Activated CD4-positive, alpha-beta T cell treated with anti-CD3 and anti-CD28 coated beads, Interleukin-2, amount 10 ng/mL, durations not matched to agents 24 days and 14 days (primary cell): ENCODE measurements at regions not wholly inside any gene's neighbourhood (a gene's known extent, or its start where the extent isn't known, plus 50 kb on each side); places are given as distances from the start of the nearest gene placed in this dataset.

Experiments used
- DNase-seq: peaks from one replicate; pipeline ENCODE4 v3.0.0; 2022
- H3K27ac Mint-ChIP-seq: one replicate; pipeline ENCODE4 v1.8.0; 2022; ENCODE audit warnings: mild to moderate bottlenecking, mixed read lengths
- H3K27me3 Mint-ChIP-seq: one replicate; pipeline ENCODE4 v1.8.0; 2022; ENCODE audit warnings: mixed read lengths
- H3K36me3 Mint-ChIP-seq: one replicate; pipeline ENCODE4 v1.8.0; 2022; ENCODE audit warnings: low read depth, mild to moderate bottlenecking, mixed read lengths
- H3K4me1 Mint-ChIP-seq: one replicate; pipeline ENCODE4 v1.8.0; 2021; ENCODE audit warnings: mixed read lengths
- H3K4me3 Mint-ChIP-seq: one replicate; pipeline ENCODE4 v1.8.0; 2022; ENCODE audit warnings: mild to moderate bottlenecking, moderate library complexity, mixed read lengths
- H3K9me3 Mint-ChIP-seq: one replicate; pipeline ENCODE4 v1.8.0; 2021; ENCODE audit warnings: mixed read lengths
- intact Hi-C: fragments of 100-400 bp; cut with micrococcal nuclease; formaldehyde crosslinking; loops from one replicate; pipeline ENCODE4 v1.15.1; 2023

- no peak overlapping the region for H3K27ac Mint-ChIP-seq
- H3K9me3 Mint-ChIP-seq: no peaks in the 10 kb centered on the region
- intact Hi-C loops: no loop called here
- no peaks in the 10 kb centered on the region for H3K4me1 Mint-ChIP-seq
- DNase-seq: no peak
- H3K4me3 Mint-ChIP-seq: no peak overlapping the region
- no peaks in the 10 kb centered on the region for H3K36me3 Mint-ChIP-seq
- H3K27me3 Mint-ChIP-seq: no peaks in the 10 kb centered on the region
Measured at GRCh38 chr7:49245062-49245461, 320.7 kb downstream of the CDC14C start.

DNA sequence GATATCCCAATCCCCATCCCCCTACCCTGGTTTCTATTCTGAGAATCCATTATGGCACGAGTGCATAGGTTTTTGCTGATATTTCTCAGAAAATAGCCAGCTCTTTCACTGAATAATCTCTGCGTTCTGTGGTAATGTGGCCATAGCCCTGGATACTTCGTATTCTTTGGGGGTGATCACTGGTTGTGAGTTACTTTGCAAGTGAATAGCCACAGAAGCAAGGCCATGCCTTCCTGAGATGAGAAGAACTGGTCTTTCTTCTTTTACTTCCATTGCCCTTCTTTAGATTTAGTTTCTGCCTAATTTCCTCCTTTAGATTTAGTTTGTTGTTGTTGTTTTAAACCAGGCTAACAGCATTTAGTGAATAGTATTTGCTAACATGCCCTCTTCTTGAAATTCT lies 323.4 kb downstream of the CDC14C start:
- H3K4me3 Mint-ChIP-seq: no peak overlapping the region
- intact Hi-C loops: no loop called here
- H3K36me3 Mint-ChIP-seq: no peaks in the 10 kb centered on the region
- H3K27me3 Mint-ChIP-seq: no peaks in the 10 kb centered on the region
- H3K9me3 Mint-ChIP-seq: no peaks in the 10 kb centered on the region
- DNase-seq: no peak
- H3K4me1 Mint-ChIP-seq: no peaks in the 10 kb centered on the region
- H3K27ac Mint-ChIP-seq: no peak overlapping the region

DNA sequence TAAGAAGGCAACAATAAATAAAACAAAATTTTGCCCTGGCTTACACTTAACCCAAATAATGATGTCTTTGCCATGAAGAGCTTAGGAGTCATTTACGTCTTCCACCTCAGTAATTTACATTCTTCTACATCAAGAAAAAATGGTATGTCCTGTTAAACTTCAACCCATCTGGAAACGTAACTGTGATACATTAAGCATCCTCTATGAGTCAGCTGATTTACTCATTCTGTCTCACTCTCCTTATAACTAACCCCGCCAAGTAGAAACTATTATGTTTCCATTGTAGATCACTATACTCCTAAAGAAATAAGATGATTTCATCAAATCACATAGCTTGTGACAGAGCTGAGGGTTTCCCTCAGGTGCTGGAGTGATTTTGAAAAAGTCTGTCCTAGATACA lies 330.7 kb downstream of the CDC14C start:
- Mint-ChIP-seq H3K9me3 (no peaks in the 10 kb centered on the region), H3K4me1 (no peaks in the 10 kb centered on the region), H3K36me3 (no peaks in the 10 kb centered on the region), H3K27ac (no peak overlapping the region), H3K4me3 (no peak overlapping the region), H3K27me3 (no peaks in the 10 kb centered on the region)
- intact Hi-C loops: no loop called here
- no peak for DNase-seq

GRCh38 chr7:49260538-49260937 lies 336.2 kb downstream of the CDC14C start:
- Mint-ChIP-seq H3K27ac (no peak overlapping the region), H3K4me3 (no peak overlapping the region), H3K9me3 (no peaks in the 10 kb centered on the region), H3K36me3 (no peaks in the 10 kb centered on the region), H3K27me3 (no peaks in the 10 kb centered on the region), H3K4me1 (no peaks in the 10 kb centered on the region)
- intact Hi-C loops: no loop called here
- DNase-seq: no peak

DNA sequence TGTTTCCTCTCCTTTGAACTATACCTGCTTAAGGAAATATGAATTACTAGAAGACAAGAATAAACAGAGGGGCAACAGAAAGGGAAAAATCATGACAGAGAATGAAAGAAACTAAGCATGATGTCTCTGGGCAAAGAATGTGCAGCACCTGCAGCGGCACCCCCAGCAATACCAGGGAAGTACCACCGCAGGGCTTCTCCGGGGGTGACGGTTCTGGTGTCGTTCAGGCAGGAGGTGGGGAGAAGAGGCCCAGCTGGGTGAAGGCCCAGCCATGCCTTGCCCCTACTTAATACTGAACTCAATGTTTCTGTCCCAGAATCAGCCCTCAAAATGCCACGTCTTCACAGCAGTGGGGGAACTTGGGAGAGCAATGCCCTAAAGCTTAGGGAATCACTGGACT lies 337.6 kb downstream of the CDC14C start:
- no peak overlapping the region for H3K4me3 Mint-ChIP-seq
- no peaks in the 10 kb centered on the region for H3K27me3 Mint-ChIP-seq
- H3K36me3 Mint-ChIP-seq: no peaks in the 10 kb centered on the region
- intact Hi-C loops: no loop called here
- no peaks in the 10 kb centered on the region for H3K4me1 Mint-ChIP-seq
- DNase-seq: no peak
- no peaks in the 10 kb centered on the region for H3K9me3 Mint-ChIP-seq
- H3K27ac Mint-ChIP-seq: no peak overlapping the region

GRCh38 chr7:49264530-49264929 lies 340.2 kb downstream of the CDC14C start:
- Mint-ChIP-seq H3K27ac (no peak overlapping the region), H3K27me3 (no peaks in the 10 kb centered on the region), H3K4me3 (no peak overlapping the region), H3K36me3 (no peaks in the 10 kb centered on the region), H3K4me1 (no peaks in the 10 kb centered on the region), H3K9me3 (no peaks in the 10 kb centered on the region)
- DNase-seq: no peak
- intact Hi-C loops: no loop called here

- intact Hi-C loops: no loop called here
Measured at GRCh38 chr7:49273897-49274296, 349.6 kb downstream of the CDC14C start.

DNA sequence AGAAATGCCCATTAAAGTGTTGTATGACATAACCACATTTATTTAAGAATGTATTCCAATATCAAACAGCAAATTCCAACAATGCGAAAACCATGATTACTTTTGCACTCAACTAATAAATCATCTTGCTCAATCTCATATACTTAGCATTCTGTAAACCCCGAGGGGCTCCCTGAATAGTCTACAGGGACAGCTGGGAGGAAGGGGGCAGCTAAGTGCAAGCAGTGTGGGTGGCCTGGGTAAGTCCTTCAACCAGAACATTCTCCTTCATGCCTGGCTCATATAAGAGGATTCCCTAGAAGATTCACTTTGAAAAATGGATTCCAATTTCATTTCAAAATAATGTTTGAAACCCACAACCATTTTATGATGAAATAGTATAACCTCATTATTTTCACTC lies 355.5 kb downstream of the CDC14C start:
- H3K36me3 Mint-ChIP-seq: no peaks in the 10 kb centered on the region
- DNase-seq: no peak
- no peak overlapping the region for H3K27ac Mint-ChIP-seq
- H3K27me3 Mint-ChIP-seq: no peaks in the 10 kb centered on the region
- H3K9me3 Mint-ChIP-seq: no peaks in the 10 kb centered on the region
- intact Hi-C loops: no loop called here
- no peak overlapping the region for H3K4me3 Mint-ChIP-seq
- no peaks in the 10 kb centered on the region for H3K4me1 Mint-ChIP-seq

More at GRCh38 chr7:49273897-49274296, 349.6 kb downstream of the CDC14C start:
- H3K4me3 Mint-ChIP-seq: no peak overlapping the region
- H3K36me3 Mint-ChIP-seq: no peaks in the 10 kb centered on the region
- H3K4me1 Mint-ChIP-seq: no peaks in the 10 kb centered on the region
- H3K27me3 Mint-ChIP-seq: no peaks in the 10 kb centered on the region
- H3K9me3 Mint-ChIP-seq: no peaks in the 10 kb centered on the region
- H3K27ac Mint-ChIP-seq: no peak overlapping the region
- no peak for DNase-seq

GRCh38 chr7:49287653-49288052 lies 363.3 kb downstream of the CDC14C start:
- Mint-ChIP-seq H3K4me1 (no peaks in the 10 kb centered on the region), H3K27me3 (no peaks in the 10 kb centered on the region), H3K36me3 (no peaks in the 10 kb centered on the region), H3K9me3 (no peaks in the 10 kb centered on the region), H3K27ac (no peak overlapping the region), H3K4me3 (no peak overlapping the region)
- intact Hi-C loops: no loop called here
- DNase-seq: no peak

GRCh38 chr7:49294611-49295010 lies 370.3 kb downstream of the CDC14C start:
- intact Hi-C loops: no loop called here

GRCh38 chr7:49295146-49295545 lies 370.8 kb downstream of the CDC14C start:
- no peak for DNase-seq
- no peaks in the 10 kb centered on the region for H3K4me1 Mint-ChIP-seq
- H3K36me3 Mint-ChIP-seq: no peaks in the 10 kb centered on the region
- intact Hi-C loops: no loop called here
- H3K4me3 Mint-ChIP-seq: no peak overlapping the region
- no peaks in the 10 kb centered on the region for H3K9me3 Mint-ChIP-seq
- no peaks in the 10 kb centered on the region for H3K27me3 Mint-ChIP-seq
- H3K27ac Mint-ChIP-seq: no peak overlapping the region

More at GRCh38 chr7:49294611-49295010, 370.3 kb downstream of the CDC14C start:
- H3K9me3 Mint-ChIP-seq: no peaks in the 10 kb centered on the region
- no peaks in the 10 kb centered on the region for H3K4me1 Mint-ChIP-seq
- DNase-seq: no peak
- no peak overlapping the region for H3K4me3 Mint-ChIP-seq
- H3K27ac Mint-ChIP-seq: no peak overlapping the region
- H3K27me3 Mint-ChIP-seq: no peaks in the 10 kb centered on the region
- no peaks in the 10 kb centered on the region for H3K36me3 Mint-ChIP-seq

DNA sequence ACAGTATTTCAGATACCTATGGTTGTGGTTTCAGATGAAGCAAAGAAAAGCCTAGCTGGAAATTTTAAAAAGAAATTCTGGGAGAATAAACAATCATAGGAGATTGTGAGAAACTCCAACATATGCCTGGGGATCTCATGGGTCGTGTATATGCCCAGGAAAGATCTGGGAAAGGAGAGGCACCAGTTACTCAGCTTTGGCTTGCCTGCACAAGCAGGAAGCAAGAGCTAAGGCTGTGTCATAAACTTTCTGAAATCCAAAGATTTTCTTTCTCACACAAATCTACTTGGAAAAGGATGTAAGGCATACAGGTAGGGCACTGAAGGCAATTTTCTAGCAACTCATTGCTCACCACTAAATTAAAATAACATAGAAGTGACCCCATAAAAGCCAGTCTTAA lies 373.6 kb downstream of the CDC14C start:
- H3K36me3 Mint-ChIP-seq: no peaks in the 10 kb centered on the region
- H3K27me3 Mint-ChIP-seq: no peaks in the 10 kb centered on the region
- no peak overlapping the region for H3K27ac Mint-ChIP-seq
- no peak for DNase-seq
- H3K9me3 Mint-ChIP-seq: no peaks in the 10 kb centered on the region
- intact Hi-C loops: no loop called here
- no peak overlapping the region for H3K4me3 Mint-ChIP-seq
- no peaks in the 10 kb centered on the region for H3K4me1 Mint-ChIP-seq

GRCh38 chr7:49308787-49309186 lies 384.4 kb downstream of the CDC14C start:
- intact Hi-C loops: no loop called here
- H3K27me3 Mint-ChIP-seq: no peaks in the 10 kb centered on the region
- H3K27ac Mint-ChIP-seq: no peak overlapping the region

GRCh38 chr7:49320083-49320482 lies 395.7 kb downstream of the CDC14C start:
- Mint-ChIP-seq H3K9me3 (no peaks in the 10 kb centered on the region), H3K36me3 (no peaks in the 10 kb centered on the region), H3K27me3 (no peaks in the 10 kb centered on the region), H3K4me1 (no peaks in the 10 kb centered on the region), H3K27ac (no peak overlapping the region), H3K4me3 (no peak overlapping the region)
- intact Hi-C loops: no loop called here
- DNase-seq: no peak

More at GRCh38 chr7:49308787-49309186, 384.4 kb downstream of the CDC14C start:
- DNase-seq: no peak
- H3K9me3 Mint-ChIP-seq: no peaks in the 10 kb centered on the region
- no peaks in the 10 kb centered on the region for H3K4me1 Mint-ChIP-seq
- H3K4me3 Mint-ChIP-seq: no peak overlapping the region
- H3K36me3 Mint-ChIP-seq: no peaks in the 10 kb centered on the region

GRCh38 chr7:49321843-49322242 lies 397.5 kb downstream of the CDC14C start:
- no peaks in the 10 kb centered on the region for H3K36me3 Mint-ChIP-seq
- H3K27ac Mint-ChIP-seq: no peak overlapping the region

More at GRCh38 chr7:49321843-49322242, 397.5 kb downstream of the CDC14C start:
- H3K9me3 Mint-ChIP-seq: no peaks in the 10 kb centered on the region
- H3K27me3 Mint-ChIP-seq: no peaks in the 10 kb centered on the region
- intact Hi-C loops: no loop called here
- no peak for DNase-seq
- no peak overlapping the region for H3K4me3 Mint-ChIP-seq
- no peaks in the 10 kb centered on the region for H3K4me1 Mint-ChIP-seq
